Astrocyte of the spinal cord (primary cell): ENCODE measurements at regions not wholly inside any gene's neighbourhood (a gene's known extent, or its start where the extent isn't known, plus 50 kb on each side); places are given as distances from the start of the nearest gene placed in this dataset.

Source experiments
- DNase-seq: peaks from one replicate; pipeline ENCODE4 v3.0.0; 2011; ENCODE audit warnings: low read depth, low spot score
- H3K4me3 ChIP-seq: 2 replicates; pipeline ENCODE4 v1.5.1; 2011; ENCODE audit warnings: low read depth, mild to moderate bottlenecking, low read length, moderate library complexity
- in situ Hi-C: cut with HindIII; loops from 2 replicates; pipeline ENCODE4 v1.10.0; 2017; ENCODE audit warnings: low sequenced_read_pairs
- TF ChIP-seq, protein P1 (sequence below): IDR thresholded peaks from 2 replicates; pipeline ENCODE4 v1.5.1; 2012; ENCODE audit warnings: low read depth, mild to moderate bottlenecking, low read length, inconsistent platforms

DNA sequence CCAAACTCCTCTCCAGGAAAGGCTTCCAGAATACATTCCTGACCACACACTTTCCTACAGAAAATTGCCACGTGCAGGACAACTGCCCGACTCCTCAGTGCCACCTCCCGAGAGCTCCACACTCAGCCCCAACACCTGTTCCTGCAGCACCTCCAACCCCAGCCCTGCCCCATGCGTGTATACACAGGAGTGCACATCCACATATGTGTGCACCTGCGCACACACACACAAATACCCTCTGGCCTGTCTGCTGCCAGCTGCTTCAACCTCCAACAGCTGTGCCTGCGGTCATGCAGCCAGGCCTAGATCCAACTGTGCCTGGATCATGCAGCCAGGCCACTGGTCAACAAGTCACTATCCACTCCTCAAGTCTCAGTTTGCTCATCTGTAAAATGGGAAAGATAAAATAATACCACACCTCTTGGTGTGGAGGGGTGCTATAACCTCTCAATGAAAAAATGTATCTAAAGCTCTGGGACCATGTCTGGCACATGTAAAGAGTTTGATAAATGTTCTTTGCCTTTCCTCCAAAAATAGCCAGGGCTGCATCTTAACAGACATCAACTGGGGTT, 152.1 kb upstream of the ID2 start:
- TF ChIP-seq, protein P1, sequence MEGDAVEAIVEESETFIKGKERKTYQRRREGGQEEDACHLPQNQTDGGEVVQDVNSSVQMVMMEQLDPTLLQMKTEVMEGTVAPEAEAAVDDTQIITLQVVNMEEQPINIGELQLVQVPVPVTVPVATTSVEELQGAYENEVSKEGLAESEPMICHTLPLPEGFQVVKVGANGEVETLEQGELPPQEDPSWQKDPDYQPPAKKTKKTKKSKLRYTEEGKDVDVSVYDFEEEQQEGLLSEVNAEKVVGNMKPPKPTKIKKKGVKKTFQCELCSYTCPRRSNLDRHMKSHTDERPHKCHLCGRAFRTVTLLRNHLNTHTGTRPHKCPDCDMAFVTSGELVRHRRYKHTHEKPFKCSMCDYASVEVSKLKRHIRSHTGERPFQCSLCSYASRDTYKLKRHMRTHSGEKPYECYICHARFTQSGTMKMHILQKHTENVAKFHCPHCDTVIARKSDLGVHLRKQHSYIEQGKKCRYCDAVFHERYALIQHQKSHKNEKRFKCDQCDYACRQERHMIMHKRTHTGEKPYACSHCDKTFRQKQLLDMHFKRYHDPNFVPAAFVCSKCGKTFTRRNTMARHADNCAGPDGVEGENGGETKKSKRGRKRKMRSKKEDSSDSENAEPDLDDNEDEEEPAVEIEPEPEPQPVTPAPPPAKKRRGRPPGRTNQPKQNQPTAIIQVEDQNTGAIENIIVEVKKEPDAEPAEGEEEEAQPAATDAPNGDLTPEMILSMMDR = no peak
- H3K4me3 ChIP-seq = no peak overlapping the region
- in situ Hi-C loops = no loop called here
- no peak for DNase-seq

DNA sequence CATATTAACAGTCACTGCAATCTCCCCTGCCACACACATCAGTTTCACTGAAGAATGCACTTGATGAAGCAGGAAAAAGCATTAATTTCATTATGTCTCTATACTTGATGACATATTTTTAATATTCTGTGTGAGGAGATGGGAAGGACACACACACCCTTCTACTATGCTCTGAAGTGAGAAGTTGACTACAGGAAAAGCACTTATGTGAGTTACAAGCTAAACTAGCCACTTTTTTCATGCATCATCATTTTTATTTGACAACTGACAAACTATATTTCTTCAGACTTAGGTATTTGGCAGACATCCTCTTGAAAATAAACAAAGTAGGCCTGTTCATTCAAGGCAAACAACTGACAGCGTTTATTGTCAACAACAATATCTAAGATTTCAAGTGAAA, 150.4 kb upstream of the ID2 start:
- no peak overlapping the region for H3K4me3 ChIP-seq
- DNase-seq = no peak
- TF ChIP-seq, protein P1 = no peak
- in situ Hi-C loops = no loop called here

DNA sequence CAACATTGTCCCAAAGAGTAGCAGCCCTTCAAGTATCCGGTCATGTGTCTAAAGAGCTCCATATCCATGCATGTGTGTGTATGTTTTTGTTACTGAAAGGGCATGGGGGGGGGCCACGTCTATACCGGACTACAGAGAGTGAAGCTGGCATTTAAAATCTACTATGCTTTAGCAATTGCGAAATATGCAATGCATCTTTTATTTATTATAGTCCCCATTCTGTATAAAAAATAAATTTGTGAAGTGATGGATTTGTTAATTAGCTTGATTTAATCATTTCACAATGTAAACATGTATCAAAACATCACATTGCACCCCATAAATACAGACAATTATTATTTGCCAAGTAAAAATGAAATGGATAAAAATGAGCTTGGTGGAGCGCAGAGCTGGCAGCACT, 149.4 kb upstream of the ID2 start:
- H3K4me3 ChIP-seq = no peak overlapping the region
- no peak for DNase-seq
- TF ChIP-seq, protein P1 = no peak
- in situ Hi-C loops = no loop called here

DNA sequence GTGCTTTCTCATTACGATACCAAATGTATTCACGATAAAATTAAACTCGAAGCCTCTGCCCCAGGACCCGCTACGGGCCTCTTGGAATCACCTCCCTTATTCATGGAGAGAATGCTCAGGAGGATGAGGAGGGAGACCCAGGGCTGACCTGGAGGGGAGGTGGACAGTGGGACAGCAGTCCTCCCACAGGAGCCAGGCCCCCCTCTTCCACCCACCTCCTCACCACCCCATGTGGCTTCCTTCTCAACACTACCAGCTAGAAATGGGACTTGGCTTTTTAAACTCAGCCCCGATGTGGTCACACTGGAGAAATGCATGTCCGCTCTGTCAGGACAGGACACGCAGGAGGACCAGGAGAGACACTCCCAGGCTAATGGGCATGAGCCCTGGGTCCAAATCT, 147.9 kb upstream of the ID2 start:
- DNase-seq = no peak
- in situ Hi-C loops = no loop called here
- H3K4me3 ChIP-seq = no peak overlapping the region
- TF ChIP-seq, protein P1 = no peak

DNA sequence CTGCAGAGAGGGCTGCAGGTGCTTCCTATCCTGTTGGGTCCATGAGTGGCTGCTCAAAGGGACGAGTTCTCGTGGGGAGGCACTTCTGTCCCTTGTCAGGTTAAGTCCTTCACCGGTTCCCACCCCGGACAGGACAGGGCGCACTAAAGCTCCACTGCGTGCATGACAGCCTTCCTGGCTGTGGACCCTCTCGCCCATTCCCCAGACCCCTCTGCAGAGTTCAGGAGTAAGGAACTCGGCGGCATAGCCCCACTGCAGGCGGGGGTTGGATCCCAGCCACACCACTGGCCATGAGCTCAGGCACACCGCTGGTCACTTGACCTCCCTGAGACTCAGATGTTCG, 147.5 kb upstream of the ID2 start:
- no peak for DNase-seq
- in situ Hi-C loops = no loop called here
- no peak overlapping the region for H3K4me3 ChIP-seq
- TF ChIP-seq, protein P1 = no peak

DNA sequence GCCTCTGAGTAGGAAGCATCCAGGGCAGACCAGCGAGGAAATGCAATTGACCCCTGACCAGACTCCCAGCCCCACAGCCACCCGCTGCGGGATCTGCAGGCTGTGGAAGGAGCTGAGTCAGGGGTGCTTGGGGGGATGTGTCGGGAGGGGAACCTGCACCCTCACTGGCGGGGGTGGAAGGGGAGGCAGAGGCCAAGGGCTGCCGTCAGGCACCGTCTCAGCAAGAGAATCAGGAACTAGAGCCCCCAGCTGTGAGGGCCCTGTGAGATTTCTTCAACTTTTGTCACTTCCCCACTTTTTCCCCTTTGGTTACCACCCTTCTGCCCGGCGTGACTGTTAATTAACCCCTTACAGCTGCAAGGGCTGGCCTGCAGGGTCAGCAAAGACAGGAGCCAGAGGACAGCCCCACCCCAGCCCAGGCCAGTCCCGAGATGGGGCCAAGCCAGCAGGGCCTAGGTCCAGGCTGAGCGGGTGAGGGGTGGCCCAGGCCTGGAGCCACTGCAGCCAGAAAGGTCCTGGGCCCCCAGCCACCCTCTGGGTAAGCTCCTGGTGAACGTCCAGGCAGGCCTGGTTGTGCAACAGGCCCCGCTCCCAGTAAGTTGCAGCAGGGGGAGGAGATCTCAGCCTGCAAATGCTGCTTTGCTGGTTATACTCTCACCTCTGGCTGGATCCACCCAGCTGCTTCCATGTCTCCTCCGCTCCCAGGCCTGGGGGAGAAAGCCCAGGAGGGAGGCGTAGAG, 147.0 kb upstream of the ID2 start:
- TF ChIP-seq, protein P1 = no peak
- no peak overlapping the region for H3K4me3 ChIP-seq
- in situ Hi-C loops = no loop called here
- DNase-seq = peak; percentile 34

DNA sequence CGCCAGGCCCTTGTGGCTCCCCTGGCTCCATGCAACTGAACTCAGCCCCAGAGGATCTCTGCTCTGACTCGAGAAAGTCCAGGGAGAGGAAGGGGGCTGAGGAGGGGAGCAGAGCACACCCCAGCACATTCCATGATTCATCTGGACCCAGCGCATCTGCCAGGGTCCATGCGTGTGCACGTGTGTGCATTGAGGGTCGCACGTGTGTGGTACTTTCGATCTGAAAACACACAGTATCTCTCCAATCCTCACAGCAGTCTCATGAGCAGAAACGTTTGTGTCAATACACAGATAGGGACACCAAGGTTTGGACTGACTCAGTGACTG, 146.4 kb upstream of the ID2 start:
- no peak overlapping the region for H3K4me3 ChIP-seq
- no peak for DNase-seq
- TF ChIP-seq, protein P1 = no peak
- in situ Hi-C loops = no loop called here
